IMR-90 (cell line): ENCODE measurements at regions not wholly inside any gene's neighbourhood (a gene's known extent, or its start where the extent isn't known, plus 50 kb on each side); places are given as distances from the start of the nearest gene placed in this dataset.

Experiments used
- ATAC-seq: fragments of 200-7000 bp; cut with Tn5 transposase; 2 replicates; pipeline ENCODE4 v1.9.1; 2020; ENCODE audit warnings: low read depth, mild to moderate bottlenecking, moderate library complexity
- BruUV-seq: library from RNA; stranded (reverse); fragments of 400-500 nt; replicated peaks from 2 replicates; lab custom pipeline; 2021; lab: Mats Ljungman, UMichigan
- CTCF ChIA-PET: fragments of 300-600 bp; formaldehyde crosslinking; extraction: SDS; loops from one replicate; lab custom pipeline; 2021; ENCODE audit warnings: antibody characterized with exemption; lab: Yijun Ruan, JAX
- POLR2A ChIA-PET: fragments of 300-600 bp; sonication (Branson Sonifier 250); formaldehyde crosslinking; loops from one replicate; lab custom pipeline; 2022; ENCODE audit warnings: antibody characterized with exemption; ENCODE audit not compliant: unreplicated experiment; lab: Charles Lee
- DNase-seq: peaks from one replicate; pipeline ENCODE4 v3.0.0; 2013
- H2AFZ ChIP-seq: replicated peaks from 2 replicates; pipeline ENCODE3; 2013; ENCODE audit warnings: low read length, mild to moderate bottlenecking; ENCODE audit not compliant: poor library complexity
- H2AK5ac ChIP-seq: 2 replicates; pipeline ENCODE4 v1.6.1; 2013; ENCODE audit warnings: low read depth, low read length, inconsistent platforms
- H2AK9ac ChIP-seq: replicated peaks from 2 replicates; pipeline ENCODE3; 2013; ENCODE audit warnings: mild to moderate bottlenecking, low read depth, low read length, moderate library complexity; ENCODE audit not compliant: poor library complexity
- H2BK120ac ChIP-seq: 2 replicates; pipeline ENCODE4 v1.6.1; 2013; ENCODE audit warnings: low read depth, low read length, inconsistent platforms
- H2BK15ac ChIP-seq: 3 replicates; pipeline ENCODE4 v1.6.1; 2013; ENCODE audit warnings: low read depth, low read length, inconsistent platforms
- H2BK20ac ChIP-seq: 2 replicates; pipeline ENCODE4 v1.6.1; 2013; ENCODE audit warnings: low read depth, mild to moderate bottlenecking, inconsistent platforms, low read length, moderate library complexity
- H2BK5ac ChIP-seq: 2 replicates; pipeline ENCODE4 v1.6.1; 2013; ENCODE audit warnings: mild to moderate bottlenecking, low read depth, low read length, inconsistent platforms; ENCODE audit not compliant: poor library complexity, severe bottlenecking
- H3K14ac ChIP-seq: replicated peaks from 2 replicates; pipeline ENCODE4 v1.6.1; 2013; ENCODE audit warnings: low read depth, low read length, inconsistent platforms
- H3K18ac ChIP-seq: 2 replicates; pipeline ENCODE4 v1.6.1; 2013; ENCODE audit warnings: low read depth, low read length, control low read depth
- H3K23ac ChIP-seq: 2 replicates; pipeline ENCODE4 v1.6.1; 2013; ENCODE audit warnings: low read depth, low read length, inconsistent platforms
- H3K27ac ChIP-seq: 2 replicates; pipeline ENCODE4 v1.5.1; 2013; ENCODE audit warnings: mild to moderate bottlenecking, control low read depth, low read length; ENCODE audit not compliant: insufficient read depth
- H3K27me3 ChIP-seq: 2 replicates; pipeline ENCODE4 v1.6.1; 2013; ENCODE audit warnings: low read length; ENCODE audit not compliant: control insufficient read depth, insufficient read depth
- H3K36me3 ChIP-seq: 2 replicates; pipeline ENCODE4 v1.6.1; 2013; ENCODE audit warnings: low read length, mixed read lengths; ENCODE audit not compliant: control insufficient read depth, insufficient read depth
- H3K4ac ChIP-seq: 2 replicates; pipeline ENCODE4 v1.6.1; 2013; ENCODE audit warnings: low read depth, low read length, inconsistent platforms
- H3K4me1 ChIP-seq: 2 replicates; pipeline ENCODE4 v1.6.1; 2013; ENCODE audit warnings: low read length, mixed read lengths; ENCODE audit not compliant: control insufficient read depth, insufficient read depth
- H3K4me2 ChIP-seq: 2 replicates; pipeline ENCODE4 v1.6.1; 2013; ENCODE audit warnings: low read depth, mild to moderate bottlenecking, control low read depth, low read length, moderate library complexity
- H3K4me3 ChIP-seq: 2 replicates; pipeline ENCODE4 v1.5.1; 2013; ENCODE audit warnings: low read depth, mild to moderate bottlenecking, control low read depth, low read length, moderate library complexity; ENCODE audit not compliant: insufficient read depth
- H3K56ac ChIP-seq: 2 replicates; pipeline ENCODE4 v1.6.1; 2013; ENCODE audit warnings: low read length, inconsistent platforms; ENCODE audit not compliant: insufficient read depth; ENCODE audit errors: extremely low read depth
- H3K79me1 ChIP-seq, 2 experiments: 2 replicates each; pipeline ENCODE4 v1.6.1; 2013; ENCODE audit warnings: low read length in 2 of 2, inconsistent platforms in 1 of 2, low read depth in 1 of 2
- H3K9ac ChIP-seq: 2 replicates; pipeline ENCODE4 v1.6.1; 2013; ENCODE audit warnings: low read depth, low read length, control low read depth
- H3K9me1 ChIP-seq: 2 replicates; pipeline ENCODE4 v1.6.1; 2013; ENCODE audit warnings: low read length, inconsistent platforms; ENCODE audit not compliant: insufficient read depth
- H3K9me3 ChIP-seq: 2 replicates; pipeline ENCODE4 v1.6.1; 2013; ENCODE audit warnings: low read length; ENCODE audit not compliant: control insufficient read depth, insufficient read depth
- H4K20me1 ChIP-seq: 2 replicates; pipeline ENCODE4 v1.6.1; 2013; ENCODE audit warnings: low read length, inconsistent platforms; ENCODE audit not compliant: insufficient read depth
- H4K5ac ChIP-seq: 2 replicates; pipeline ENCODE4 v1.6.1; 2013; ENCODE audit warnings: mild to moderate bottlenecking, low read depth, low read length, control low read depth
- H4K8ac ChIP-seq, 2 experiments: 2 replicates each; pipeline ENCODE4 v1.6.1; 2013; ENCODE audit warnings: low read depth in 2 of 2, low read length in 2 of 2, control low read depth in 1 of 2, inconsistent platforms in 1 of 2
- H4K91ac ChIP-seq: 2 replicates; pipeline ENCODE4 v1.6.1; 2013; ENCODE audit warnings: low read depth, low read length, inconsistent platforms; ENCODE audit not compliant: insufficient read depth
- BHLHE40 ChIP-seq: fragments of 150-350 bp; IDR thresholded peaks from 2 replicates; pipeline ENCODE4 v1.6.1; 2016; ENCODE audit warnings: mild to moderate bottlenecking, low read depth, low read length
- CEBPB ChIP-seq: IDR thresholded peaks from 2 replicates; pipeline ENCODE4 v1.6.1; 2012; ENCODE audit warnings: low read depth, low read length, improper control_type of control experiment
- CHD1 ChIP-seq: IDR thresholded peaks from 2 replicates; pipeline ENCODE4 v1.6.1; 2012; ENCODE audit warnings: low read depth, low read length, improper control_type of control experiment
- FOS ChIP-seq: fragments of 150-350 bp; IDR thresholded peaks from 2 replicates; pipeline ENCODE4 v1.6.1; 2016; ENCODE audit warnings: low read depth, low read length
- MAFK ChIP-seq: IDR thresholded peaks from 2 replicates; pipeline ENCODE4 v1.6.1; 2012; ENCODE audit warnings: low read depth, low read length, improper control_type of control experiment
- MAZ ChIP-seq: IDR thresholded peaks from 2 replicates; pipeline ENCODE4 v1.6.1; 2012; ENCODE audit warnings: low read depth, mild to moderate bottlenecking, low read length, improper control_type of control experiment, moderate library complexity, borderline replicate concordance
- MXI1 ChIP-seq: IDR thresholded peaks from 2 replicates; pipeline ENCODE4 v1.6.1; 2012; ENCODE audit warnings: low read depth, mild to moderate bottlenecking, low read length, moderate library complexity, borderline replicate concordance
- NFE2L2 ChIP-seq: fragments of 150-350 bp; IDR thresholded peaks from 2 replicates; pipeline ENCODE4 v1.6.1; 2016; ENCODE audit warnings: low read depth, mild to moderate bottlenecking, low read length
- RAD21 ChIP-seq: IDR thresholded peaks from 2 replicates; pipeline ENCODE4 v1.6.1; 2012; ENCODE audit warnings: low read length, improper control_type of control experiment
- RCOR1 ChIP-seq: IDR thresholded peaks from 2 replicates; pipeline ENCODE4 v1.6.1; 2012; ENCODE audit warnings: mild to moderate bottlenecking, low read length, improper control_type of control experiment; ENCODE audit not compliant: insufficient replicate concordance
- RFX5 ChIP-seq: IDR thresholded peaks from 2 replicates; pipeline ENCODE4 v1.8.0; 2012; ENCODE audit warnings: low read depth, mild to moderate bottlenecking, low read length, moderate library complexity
- SMC3 ChIP-seq: fragments of 150-350 bp; IDR thresholded peaks from 2 replicates; pipeline ENCODE4 v1.6.1; 2016; ENCODE audit warnings: low read depth, mild to moderate bottlenecking, antibody characterized with exemption, low read length, moderate library complexity
- WGBS, 2 experiments: methylation state at CpG; one replicate each; pipeline versions ENCODE4 v1.1.5 to v1.1.7; 2013; ENCODE audit warnings: missing lambda C conversion rate in 2 of 2; ENCODE audit not compliant: insufficient read length in 1 of 2; ENCODE audit errors: extremely low coverage in 2 of 2; 5-methylcytosine and 5-hydroxymethylcytosine counted together
- dilution Hi-C: fragments of 300-500 bp; cut with HindIII; formaldehyde crosslinking; loops from one replicate; pipeline ENCODE4 v1.14.3; 2018; ENCODE audit warnings: low sequenced_read_pairs; ENCODE audit not compliant: unreplicated experiment
- in situ Hi-C: fragments of 300-500 bp; cut with MboI; formaldehyde crosslinking; loops from 3 replicates; pipeline ENCODE4 v1.14.3; 2019; ENCODE audit warnings: low sequenced_read_pairs, inconsistent platforms, mixed read lengths
- intact Hi-C: fragments of 100-400 bp; cut with micrococcal nuclease; formaldehyde crosslinking; loops from 2 replicates; pipeline ENCODE4 v1.10.0; 2022
- TF ChIP-seq, protein P1 (sequence below): fragments of 150-350 bp; IDR thresholded peaks from 2 replicates; pipeline ENCODE4 v1.6.1; 2017; ENCODE audit warnings: mild to moderate bottlenecking, antibody characterized with exemption, low read length, low read depth
- TF ChIP-seq, protein P2 (sequence below): fragments of 150-350 bp; IDR thresholded peaks from 2 replicates; pipeline ENCODE4 v1.6.1; 2016; ENCODE audit warnings: low read depth, mild to moderate bottlenecking, low read length, moderate library complexity, borderline replicate concordance
- TF ChIP-seq, protein P3 (sequence below): conservative IDR thresholded peaks from 2 replicates; pipeline ENCODE4 v1.5.1; 2012; ENCODE audit warnings: mild to moderate bottlenecking, low read depth, low read length, improper control_type of control experiment

DNA sequence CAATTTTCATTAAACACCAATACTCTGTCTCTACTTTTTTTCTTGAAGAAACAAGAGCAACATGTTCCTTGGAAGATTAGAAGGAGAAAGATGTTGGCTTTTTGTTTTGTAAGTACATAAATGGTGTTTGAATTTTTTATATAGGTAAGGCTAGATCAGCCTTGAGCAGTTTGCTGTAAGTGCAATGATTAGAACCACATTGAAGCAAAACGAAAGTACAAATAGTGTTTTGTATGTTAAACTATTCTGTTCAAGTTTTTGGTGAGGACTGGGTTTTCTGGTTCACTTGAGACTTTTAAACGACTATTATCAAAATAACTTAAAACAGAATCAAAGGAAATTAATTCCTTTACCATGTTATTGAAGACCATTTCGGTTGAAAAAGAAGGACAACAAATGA is 162.9 kb upstream of the NRP1 start:
- Histone ChIP-seq H3K4me3 (no peak overlapping the region), H2AK5ac (no peak overlapping the region), H3K56ac (no peak overlapping the region), H3K9ac (no peak overlapping the region), H3K23ac (no peak overlapping the region), H3K27ac (no peak overlapping the region), H4K20me1 (no peaks in the 10 kb centered on the region), H2AK9ac (no peak overlapping the region), H4K5ac (no peak overlapping the region), H2BK5ac (no peak overlapping the region), H3K27me3 (no peaks in the 10 kb centered on the region; the same call in 1 of the 2 replicates), H3K4me2 (no peak overlapping the region), H2BK15ac (no peak overlapping the region), H3K9me1 (no peaks in the 10 kb centered on the region), H2BK20ac (no peak overlapping the region), H3K18ac (no peak overlapping the region), H2BK120ac (no peak overlapping the region), H2AFZ (no peak overlapping the region), H3K14ac (no peak overlapping the region), H3K4me1 (no peaks in the 10 kb centered on the region), H3K36me3 (no peaks in the 10 kb centered on the region), H4K91ac (no peak overlapping the region), H3K9me3 (no peaks in the 10 kb centered on the region; the same call in 1 of the 2 replicates), H4K8ac (no peak overlapping the region), H3K4ac (no peak overlapping the region), H3K79me1 (no peaks in the 10 kb centered on the region)
- TF ChIP-seq NFE2L2, result no peak
- TF ChIP-seq CEBPB, result no peak
- TF ChIP-seq FOS, result no peak
- no peak for TF ChIP-seq BHLHE40
- TF ChIP-seq CHD1, result no peak
- TF ChIP-seq MAFK, result no peak
- TF ChIP-seq, protein P1, sequence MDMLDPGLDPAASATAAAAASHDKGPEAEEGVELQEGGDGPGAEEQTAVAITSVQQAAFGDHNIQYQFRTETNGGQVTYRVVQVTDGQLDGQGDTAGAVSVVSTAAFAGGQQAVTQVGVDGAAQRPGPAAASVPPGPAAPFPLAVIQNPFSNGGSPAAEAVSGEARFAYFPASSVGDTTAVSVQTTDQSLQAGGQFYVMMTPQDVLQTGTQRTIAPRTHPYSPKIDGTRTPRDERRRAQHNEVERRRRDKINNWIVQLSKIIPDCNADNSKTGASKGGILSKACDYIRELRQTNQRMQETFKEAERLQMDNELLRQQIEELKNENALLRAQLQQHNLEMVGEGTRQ, result no peak
- no peak for TF ChIP-seq RAD21
- no peak for TF ChIP-seq MXI1
- TF ChIP-seq SMC3, result no peak
- TF ChIP-seq, protein P2, sequence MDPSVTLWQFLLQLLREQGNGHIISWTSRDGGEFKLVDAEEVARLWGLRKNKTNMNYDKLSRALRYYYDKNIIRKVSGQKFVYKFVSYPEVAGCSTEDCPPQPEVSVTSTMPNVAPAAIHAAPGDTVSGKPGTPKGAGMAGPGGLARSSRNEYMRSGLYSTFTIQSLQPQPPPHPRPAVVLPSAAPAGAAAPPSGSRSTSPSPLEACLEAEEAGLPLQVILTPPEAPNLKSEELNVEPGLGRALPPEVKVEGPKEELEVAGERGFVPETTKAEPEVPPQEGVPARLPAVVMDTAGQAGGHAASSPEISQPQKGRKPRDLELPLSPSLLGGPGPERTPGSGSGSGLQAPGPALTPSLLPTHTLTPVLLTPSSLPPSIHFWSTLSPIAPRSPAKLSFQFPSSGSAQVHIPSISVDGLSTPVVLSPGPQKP, result no peak
- TF ChIP-seq RCOR1, result no peak
- TF ChIP-seq, protein P3, sequence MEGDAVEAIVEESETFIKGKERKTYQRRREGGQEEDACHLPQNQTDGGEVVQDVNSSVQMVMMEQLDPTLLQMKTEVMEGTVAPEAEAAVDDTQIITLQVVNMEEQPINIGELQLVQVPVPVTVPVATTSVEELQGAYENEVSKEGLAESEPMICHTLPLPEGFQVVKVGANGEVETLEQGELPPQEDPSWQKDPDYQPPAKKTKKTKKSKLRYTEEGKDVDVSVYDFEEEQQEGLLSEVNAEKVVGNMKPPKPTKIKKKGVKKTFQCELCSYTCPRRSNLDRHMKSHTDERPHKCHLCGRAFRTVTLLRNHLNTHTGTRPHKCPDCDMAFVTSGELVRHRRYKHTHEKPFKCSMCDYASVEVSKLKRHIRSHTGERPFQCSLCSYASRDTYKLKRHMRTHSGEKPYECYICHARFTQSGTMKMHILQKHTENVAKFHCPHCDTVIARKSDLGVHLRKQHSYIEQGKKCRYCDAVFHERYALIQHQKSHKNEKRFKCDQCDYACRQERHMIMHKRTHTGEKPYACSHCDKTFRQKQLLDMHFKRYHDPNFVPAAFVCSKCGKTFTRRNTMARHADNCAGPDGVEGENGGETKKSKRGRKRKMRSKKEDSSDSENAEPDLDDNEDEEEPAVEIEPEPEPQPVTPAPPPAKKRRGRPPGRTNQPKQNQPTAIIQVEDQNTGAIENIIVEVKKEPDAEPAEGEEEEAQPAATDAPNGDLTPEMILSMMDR, result no peak
- TF ChIP-seq RFX5, result no peak
- no peak for TF ChIP-seq MAZ
- CTCF ChIA-PET, result no interaction called here
- no peak for DNase-seq
- no peak for ATAC-seq
- POLR2A ChIA-PET, result no interaction called here
- intact Hi-C loops, result no loop called here
- no CpG with 5 or more reads among the region's 3 CpGs for WGBS, 2 experiments
- in situ Hi-C loops, result no loop called here
- dilution Hi-C loops, result no loop called here
- BruUV-seq, result no TSS peak
